NOMO-1 treated with dmso at 0.1 percent for 144 hours (cell line): ENCODE measurements at regions not wholly inside any gene's neighbourhood (a gene's known extent, or its start where the extent isn't known, plus 50 kb on each side); places are given as distances from the start of the nearest gene placed in this dataset.
A peak's percentile ranks its signal among the peaks of the same experiment; 100 is the strongest.

Experiments
- DNase-seq: peaks from one replicate; lab custom pipeline; 2025; ENCODE audit not compliant: unreplicated experiment; lab: John Stamatoyannopoulos, UW

- no peak for DNase-seq
Observed at GRCh38 chr2:234615643-234616356, 118.9 kb upstream of the ARL4C start.

- no peak for DNase-seq
Observed at GRCh38 chr2:234611209-234611608, 114.3 kb upstream of the ARL4C start.

DNA sequence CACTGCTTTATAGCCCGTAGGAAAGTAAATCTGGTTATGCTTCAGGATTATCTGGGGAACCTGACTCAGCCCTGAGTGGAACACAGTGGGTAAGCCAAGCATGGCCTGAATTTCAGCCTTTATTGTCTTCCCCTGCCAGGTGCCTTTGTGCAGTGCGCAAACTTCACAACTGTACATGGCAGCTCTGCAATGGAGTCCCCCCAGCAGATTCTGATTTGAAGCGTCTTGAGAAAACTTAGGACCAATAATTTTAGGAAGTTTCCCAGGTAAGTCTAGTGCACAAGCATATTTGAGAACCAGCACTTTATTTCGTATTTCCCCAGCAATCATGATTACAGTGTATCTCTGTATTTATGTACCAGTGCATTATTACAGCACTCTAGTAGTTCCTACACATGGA is 112.1 kb upstream of the ARL4C start:
- DNase-seq, result no peak

DNA sequence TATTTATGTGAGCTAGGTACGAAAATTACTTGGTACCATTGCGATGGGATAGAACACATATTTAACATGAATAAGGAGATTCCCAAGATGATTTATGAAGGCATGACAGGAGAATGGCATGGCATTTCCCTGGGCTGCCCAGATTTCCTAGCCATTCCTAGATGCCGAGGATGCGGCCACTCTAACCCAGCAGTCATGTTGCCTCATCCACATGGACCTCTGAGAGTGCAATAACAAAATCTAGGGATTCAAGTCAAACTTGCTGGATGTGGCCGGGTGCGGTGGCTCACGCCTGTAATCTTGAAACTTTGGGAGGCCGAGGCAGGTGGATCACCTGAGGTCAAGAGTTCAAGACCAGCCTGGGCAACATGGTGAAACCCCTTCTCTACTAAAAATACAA is 110.8 kb upstream of the ARL4C start:
- DNase-seq, result no peak

- peak; percentile 56 for DNase-seq
Observed at GRCh38 chr2:234606896-234607295, 110.0 kb upstream of the ARL4C start.

GRCh38 chr2:234603619-234604018 is 106.7 kb upstream of the ARL4C start:
- DNase-seq, result no peak

DNA sequence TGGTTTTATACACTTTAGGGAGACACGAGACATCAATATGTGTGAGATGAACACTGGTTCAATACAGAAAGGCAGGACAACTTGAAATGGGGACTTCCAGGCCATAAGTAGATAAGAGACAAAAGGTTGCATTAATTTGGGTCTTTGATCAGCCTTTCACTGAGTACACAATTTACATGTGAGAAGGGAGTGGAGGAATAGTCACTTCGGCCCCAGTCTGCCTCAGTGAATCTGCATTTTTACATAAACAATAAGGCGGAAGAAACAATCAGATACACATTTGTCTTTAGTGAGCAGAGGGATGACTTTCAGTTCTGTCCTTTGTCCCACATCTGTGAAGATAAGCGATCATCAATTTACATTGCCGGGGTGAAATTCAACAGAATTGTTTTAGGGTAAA is 104.3 kb upstream of the ARL4C start:
- no peak for DNase-seq

GRCh38 chr2:234597576-234597861 is 100.6 kb upstream of the ARL4C start:
- no peak for DNase-seq

DNA sequence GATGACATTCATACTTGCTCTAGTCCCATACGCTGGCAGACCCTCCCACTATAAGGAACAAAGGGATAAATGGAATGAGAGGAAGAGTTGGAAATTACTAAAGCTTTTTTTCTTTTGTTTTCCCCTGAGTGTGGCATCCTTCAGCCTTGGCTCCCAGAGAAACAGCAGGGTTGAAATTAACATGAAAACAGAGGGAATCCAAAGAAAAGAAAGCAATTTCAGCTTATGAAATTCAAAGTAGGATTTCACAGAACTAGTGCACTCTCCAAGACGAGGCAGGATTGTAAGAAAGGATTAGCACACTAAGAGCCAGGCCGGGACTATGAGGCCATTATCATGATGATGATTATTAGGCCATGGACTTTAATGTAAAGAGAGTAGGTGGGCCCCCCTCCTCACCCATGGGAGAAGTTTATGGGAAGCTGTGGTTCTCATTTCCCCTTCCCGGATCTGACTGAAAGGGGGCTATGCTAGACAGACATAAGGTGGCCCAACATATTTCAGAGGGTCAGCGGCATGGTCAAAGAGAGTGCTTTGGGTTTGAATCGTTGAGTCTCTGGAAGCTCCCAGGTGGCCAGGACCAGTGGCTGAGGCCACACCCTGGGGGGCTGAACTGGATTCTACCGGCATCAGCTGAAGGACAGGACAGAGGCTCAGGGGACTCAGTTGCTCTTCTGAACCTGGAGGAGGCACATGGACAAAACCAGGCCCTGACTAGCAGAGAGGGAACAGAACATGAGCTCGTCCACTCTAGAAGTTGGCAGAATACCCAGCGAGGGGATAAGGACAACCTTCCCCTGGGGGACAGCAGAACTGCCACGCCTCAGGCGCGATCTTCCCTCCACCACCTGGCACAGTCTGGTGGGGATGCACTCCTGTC is 100.1 kb upstream of the ARL4C start:
- no peak for DNase-seq

DNA sequence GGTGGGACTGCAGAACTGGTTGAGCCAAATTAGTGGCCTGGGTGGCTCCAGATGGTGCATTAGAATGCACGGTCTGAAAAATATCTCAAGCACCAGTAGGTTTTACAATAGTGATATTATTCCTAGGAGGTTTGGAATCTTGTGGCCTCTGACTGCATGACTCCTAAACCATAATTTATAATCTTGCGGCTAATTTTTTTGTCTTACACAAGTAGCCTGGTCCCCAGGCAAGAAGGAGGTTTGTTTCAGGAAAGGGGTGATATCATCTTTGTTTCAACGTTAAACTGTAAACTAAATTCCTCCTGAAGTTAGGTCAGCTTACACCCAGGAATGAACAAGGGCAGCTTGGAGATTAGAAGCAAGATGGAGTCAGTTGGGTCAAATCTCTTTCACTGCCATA is 98.9 kb upstream of the ARL4C start:
- no peak for DNase-seq

DNA sequence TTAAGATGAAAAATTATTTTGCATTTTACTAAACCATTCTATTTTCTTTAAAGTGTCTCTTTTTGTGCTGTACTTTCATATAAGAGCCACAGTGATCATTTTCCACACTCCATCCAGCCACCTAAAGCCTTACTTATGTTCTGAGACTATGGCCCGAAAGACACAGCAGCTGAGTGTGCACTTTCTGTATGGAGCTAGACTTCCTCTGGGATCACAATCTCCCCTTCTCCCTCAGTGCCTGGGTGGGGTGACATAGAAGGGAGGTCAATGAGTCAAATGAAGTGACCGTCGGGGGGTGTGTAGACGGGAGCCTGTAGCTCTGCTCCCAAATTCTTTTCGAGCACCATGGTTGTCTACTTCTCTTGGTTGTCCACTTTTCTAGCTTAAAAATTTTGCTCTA is 97.8 kb upstream of the ARL4C start:
- DNase-seq, result no peak

DNA sequence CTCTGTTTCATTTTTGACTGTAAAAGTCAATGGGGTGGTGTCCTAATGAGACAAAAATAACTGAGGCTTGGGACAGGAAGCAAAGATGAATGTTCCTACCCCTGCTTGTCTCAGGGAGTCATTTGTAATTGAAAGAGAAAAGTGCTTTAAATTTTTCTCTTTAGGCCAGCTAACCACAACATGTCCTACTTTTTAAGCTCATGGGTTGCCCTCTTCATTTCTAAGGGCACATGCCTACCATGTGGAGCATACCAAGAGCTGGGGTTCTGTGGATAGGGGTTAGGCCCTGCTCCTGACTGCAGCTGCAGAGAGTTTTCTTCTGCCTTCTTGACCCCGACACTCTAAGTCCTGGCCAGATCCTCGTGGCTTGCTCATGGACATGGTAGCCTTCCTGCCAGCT is 96.8 kb upstream of the ARL4C start:
- DNase-seq, result no peak

GRCh38 chr2:234592541-234592940 is 95.7 kb upstream of the ARL4C start:
- no peak for DNase-seq

DNA sequence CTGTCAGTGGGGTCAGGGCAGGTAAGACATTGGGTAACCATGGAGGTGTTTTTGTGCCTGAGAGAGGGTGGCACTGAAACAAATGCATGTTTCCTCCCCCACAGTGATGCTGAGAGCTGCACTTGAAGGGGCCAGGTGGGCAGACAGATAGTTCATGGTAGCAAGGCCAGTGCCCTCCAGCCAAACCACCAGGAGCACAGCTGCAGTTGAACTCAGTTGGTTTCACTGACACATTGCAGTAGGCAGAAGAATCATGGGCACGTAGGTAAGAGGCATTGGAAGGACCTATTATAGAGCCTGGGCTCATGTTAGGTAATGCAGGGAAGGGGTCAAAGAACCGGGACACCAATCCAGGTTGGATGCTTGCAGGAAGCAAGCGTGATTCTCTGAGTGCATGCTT is 93.2 kb upstream of the ARL4C start:
- DNase-seq, result no peak

GRCh38 chr2:234588054-234588430 is 91.2 kb upstream of the ARL4C start:
- DNase-seq, result no peak

DNA sequence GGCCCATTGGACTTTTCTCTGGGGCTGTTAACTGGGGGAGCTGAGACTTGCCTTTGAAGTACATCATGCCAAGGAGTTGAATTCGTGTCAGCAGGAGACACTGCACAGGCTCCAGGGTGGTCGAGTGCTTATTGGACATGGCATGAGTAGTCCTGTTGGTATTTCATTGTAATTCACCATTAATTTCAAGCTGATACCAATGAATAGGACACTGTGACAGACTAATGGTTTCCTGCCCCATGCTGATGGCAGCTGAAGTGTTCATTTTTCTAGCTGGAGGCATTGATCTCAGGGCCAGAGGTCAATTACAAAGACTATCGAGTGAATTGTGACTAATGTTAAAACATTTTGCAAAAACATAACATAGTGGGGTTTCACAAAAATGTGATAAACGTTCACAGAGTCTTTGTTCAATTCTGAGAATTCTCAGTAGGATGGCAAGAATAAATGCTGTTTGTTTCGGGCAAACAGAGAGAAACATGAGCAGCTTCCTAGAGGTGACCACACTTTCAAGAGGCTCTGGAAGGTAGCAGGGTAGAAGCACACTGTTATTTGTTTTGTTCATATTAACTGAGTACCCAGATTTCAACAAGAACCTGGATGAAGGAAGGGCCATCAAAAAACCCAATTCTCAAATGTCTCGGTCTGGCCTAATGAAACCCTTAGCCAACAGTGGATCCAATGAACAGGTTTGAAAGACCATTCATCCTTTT is 90.6 kb upstream of the ARL4C start:
- DNase-seq, result no peak

GRCh38 chr2:234583331-234583730 is 86.5 kb upstream of the ARL4C start:
- DNase-seq, result no peak

- DNase-seq, result no peak
Observed at GRCh38 chr2:234580686-234581085, 83.8 kb upstream of the ARL4C start.

- peak; percentile 23 for DNase-seq
Observed at GRCh38 chr2:234579231-234579962, 82.5 kb upstream of the ARL4C start.

DNA sequence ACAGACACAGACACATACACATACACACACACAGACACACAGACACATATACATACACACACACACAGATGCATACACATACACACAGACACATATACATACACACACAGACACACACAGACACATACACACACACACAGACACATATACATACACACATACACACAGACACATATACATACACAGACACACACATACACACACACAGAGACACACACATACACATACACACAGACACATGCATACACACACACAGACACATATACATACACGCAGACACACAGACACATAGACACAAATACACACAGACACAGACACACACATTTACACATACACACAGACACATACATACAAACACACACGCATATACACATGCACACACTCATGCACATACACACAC is 81.5 kb upstream of the ARL4C start:
- no peak for DNase-seq

DNA sequence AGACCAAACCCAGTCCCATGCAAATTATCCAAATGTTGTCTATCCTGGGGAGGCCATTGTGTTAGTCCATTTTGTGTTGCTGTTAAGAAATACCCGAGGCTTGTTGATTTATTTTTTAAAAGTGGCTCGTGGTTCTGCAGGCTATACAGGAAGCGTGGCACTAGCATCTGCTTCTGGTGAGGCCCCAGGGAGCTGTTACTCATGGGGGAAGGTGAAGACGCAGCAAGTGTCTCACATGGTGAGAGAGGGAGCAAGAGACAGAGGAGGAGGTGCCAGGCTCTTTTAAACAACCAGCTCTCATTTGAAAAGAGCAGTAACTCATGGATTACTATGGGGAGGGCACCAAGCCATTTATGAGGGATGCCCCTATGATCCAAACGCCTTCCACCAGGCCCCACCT is 80.3 kb upstream of the ARL4C start:
- DNase-seq, result no peak
